Progenitor cell of endocrine pancreas (in vitro differentiated cells): ENCODE measurements at regions not wholly inside any gene's neighbourhood (a gene's known extent, or its start where the extent isn't known, plus 50 kb on each side); places are given as distances from the start of the nearest gene placed in this dataset.

Experiments used
- DNase-seq: peaks from one replicate; pipeline ENCODE4 v3.0.0; 2021; ENCODE audit warnings: low spot score; ENCODE audit not compliant: unreplicated experiment
- H3K27ac Mint-ChIP-seq: 2 replicates; pipeline ENCODE4 v1.8.0; 2021; ENCODE audit warnings: mild to moderate bottlenecking, moderate library complexity, mixed read lengths
- H3K27me3 Mint-ChIP-seq: 2 replicates; pipeline ENCODE4 v1.8.0; 2021; ENCODE audit warnings: mixed read lengths
- H3K36me3 Mint-ChIP-seq: 2 replicates; pipeline ENCODE4 v1.8.0; 2022; ENCODE audit warnings: mixed read lengths; ENCODE audit not compliant: insufficient read depth
- H3K4me1 Mint-ChIP-seq: 2 replicates; pipeline ENCODE4 v1.8.0; 2021; ENCODE audit warnings: low read depth, mixed read lengths
- H3K4me3 Mint-ChIP-seq: 2 replicates; pipeline ENCODE4 v1.8.0; 2021; ENCODE audit warnings: low read depth, mild to moderate bottlenecking, moderate library complexity, mixed read lengths
- H3K9me3 Mint-ChIP-seq: 2 replicates; pipeline ENCODE4 v1.8.0; 2021; ENCODE audit warnings: low read depth, mixed read lengths
- CTCF ChIP-seq: fragments of 200-600 bp; sonication (generic); IDR thresholded peaks from one replicate; pipeline ENCODE4 v1.5.0; 2021; ENCODE audit warnings: antibody characterized with exemption, mild to moderate bottlenecking; ENCODE audit not compliant: unreplicated experiment

DNA sequence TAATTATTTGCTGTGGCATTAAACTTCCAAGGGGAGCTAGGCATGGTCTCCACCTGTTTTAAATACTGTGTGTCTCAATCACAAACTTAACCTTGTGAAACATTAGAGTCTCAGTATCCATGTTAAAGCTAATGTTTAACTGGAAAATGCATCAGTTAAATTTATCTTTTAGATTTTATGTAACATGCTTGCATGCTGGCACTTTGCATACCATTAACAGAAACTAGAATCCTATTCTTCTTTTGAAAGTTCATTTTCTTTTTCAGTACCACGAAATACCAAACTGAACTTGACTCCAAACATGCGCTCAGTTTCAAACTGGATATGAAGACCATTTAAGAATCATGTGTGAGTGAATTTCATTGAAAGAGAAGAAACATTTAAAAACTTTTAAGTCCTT lies 328.9 kb upstream of the SLC10A2 start:
- Mint-ChIP-seq H3K36me3 (no peaks in the 10 kb centered on the region), H3K27ac (no peak overlapping the region), H3K4me3 (no peak overlapping the region), H3K9me3 (peaks cover 9% of the 10 kb centered on the region), H3K4me1 (peaks cover 2% of the 10 kb centered on the region), H3K27me3 (no peaks in the 10 kb centered on the region)
- DNase-seq = no peak
- TF ChIP-seq CTCF = no peak

- TF ChIP-seq CTCF = no peak
- no peak overlapping the region for H3K4me3 Mint-ChIP-seq
- no peak for DNase-seq
- peaks cover 8% of the 10 kb centered on the region for H3K9me3 Mint-ChIP-seq
- H3K27me3 Mint-ChIP-seq = no peaks in the 10 kb centered on the region
- H3K27ac Mint-ChIP-seq = no peak overlapping the region
- peaks cover 2% of the 10 kb centered on the region for H3K4me1 Mint-ChIP-seq
- no peaks in the 10 kb centered on the region for H3K36me3 Mint-ChIP-seq
These were observed 328.4 kb upstream of the SLC10A2 start for GRCh38 chr13:103394618-103395017.

DNA sequence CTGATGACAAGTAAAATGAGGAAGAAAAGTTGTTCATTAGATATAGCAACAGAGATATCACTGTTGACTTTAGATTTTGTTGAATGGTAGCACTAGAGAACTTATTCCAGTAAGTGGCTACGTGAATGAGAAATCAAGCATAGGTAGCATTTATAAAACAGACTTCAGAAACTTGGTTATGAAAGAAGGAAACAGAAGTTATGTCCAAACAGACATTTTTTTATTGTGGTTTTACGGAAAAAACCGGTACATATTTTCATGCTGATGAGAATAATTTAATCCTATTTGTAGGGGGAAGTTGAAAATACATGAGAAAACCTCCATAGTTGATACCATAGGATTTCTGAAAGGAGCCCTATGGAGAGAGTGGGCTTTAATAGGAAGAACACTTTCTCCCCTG lies 325.7 kb upstream of the SLC10A2 start:
- no peak for TF ChIP-seq CTCF
- H3K36me3 Mint-ChIP-seq = no peaks in the 10 kb centered on the region
- H3K27ac Mint-ChIP-seq = no peak overlapping the region
- no peaks in the 10 kb centered on the region for H3K9me3 Mint-ChIP-seq
- no peak overlapping the region for H3K4me3 Mint-ChIP-seq
- no peak for DNase-seq
- H3K27me3 Mint-ChIP-seq = no peaks in the 10 kb centered on the region
- peaks cover 2% of the 10 kb centered on the region for H3K4me1 Mint-ChIP-seq

DNA sequence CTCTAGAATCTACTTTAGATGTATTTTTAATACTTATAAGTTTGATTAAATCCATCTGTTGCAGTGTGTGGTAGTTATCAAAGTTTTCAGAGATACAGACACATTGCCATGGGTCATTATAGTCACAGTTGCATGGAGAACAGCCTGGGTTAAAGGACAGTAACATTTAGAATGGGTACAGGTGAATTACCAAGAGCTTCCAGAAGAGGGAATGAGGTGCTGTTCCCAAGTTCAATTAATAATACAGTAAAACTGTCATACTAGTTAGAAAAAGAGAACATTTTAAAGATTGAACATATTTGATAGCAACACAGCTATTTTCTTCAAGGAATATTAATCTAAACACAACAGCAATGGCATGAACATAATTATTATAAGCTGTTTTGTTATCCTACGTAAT lies 322.6 kb upstream of the SLC10A2 start:
- Mint-ChIP-seq H3K9me3 (no peaks in the 10 kb centered on the region), H3K27me3 (no peaks in the 10 kb centered on the region), H3K36me3 (no peaks in the 10 kb centered on the region), H3K27ac (no peak overlapping the region), H3K4me3 (no peak overlapping the region), H3K4me1 (no peaks in the 10 kb centered on the region)
- TF ChIP-seq CTCF = peak; percentile 28
- no peak for DNase-seq

DNA sequence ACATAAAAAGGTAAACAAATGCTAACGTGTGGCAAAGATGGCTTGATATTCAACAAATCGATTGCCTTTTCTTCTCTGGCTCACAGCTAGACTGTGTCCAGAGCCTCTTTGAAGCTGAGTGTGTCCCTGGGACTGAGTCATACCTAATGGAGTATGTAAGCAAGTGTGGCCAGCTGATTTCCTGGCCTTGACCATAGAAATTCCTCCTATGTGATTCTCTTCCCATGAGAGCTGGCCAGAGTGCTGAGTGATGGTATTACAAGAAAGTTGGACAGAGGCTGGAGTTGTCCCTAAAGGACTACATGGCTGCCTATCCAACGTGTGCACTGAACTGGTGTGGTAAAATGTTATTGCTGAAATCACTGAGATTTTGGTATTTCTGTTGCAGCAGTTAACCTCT lies 320.1 kb upstream of the SLC10A2 start:
- no peak for TF ChIP-seq CTCF
- Mint-ChIP-seq H3K9me3 (peaks cover 10% of the 10 kb centered on the region), H3K4me1 (no peaks in the 10 kb centered on the region), H3K36me3 (peaks cover 2% of the 10 kb centered on the region), H3K27ac (no peak overlapping the region), H3K4me3 (no peak overlapping the region), H3K27me3 (no peaks in the 10 kb centered on the region)
- DNase-seq = no peak
